DMS 273 treated with DMSO at 0.1 percent for 48 hours (cell line): ENCODE measurements at regions not wholly inside any gene's neighbourhood (a gene's known extent, or its start where the extent isn't known, plus 50 kb on each side); places are given as distances from the start of the nearest gene placed in this dataset.
"Not testable (repeated sequence)": the region's sequence is repeated elsewhere in the genome, so short reads cannot be mapped to it uniquely, and the experiment has no call there.

Source experiments
- DNase-seq: peaks from one replicate; lab custom pipeline; 2025; lab: John Stamatoyannopoulos, UW

DNA sequence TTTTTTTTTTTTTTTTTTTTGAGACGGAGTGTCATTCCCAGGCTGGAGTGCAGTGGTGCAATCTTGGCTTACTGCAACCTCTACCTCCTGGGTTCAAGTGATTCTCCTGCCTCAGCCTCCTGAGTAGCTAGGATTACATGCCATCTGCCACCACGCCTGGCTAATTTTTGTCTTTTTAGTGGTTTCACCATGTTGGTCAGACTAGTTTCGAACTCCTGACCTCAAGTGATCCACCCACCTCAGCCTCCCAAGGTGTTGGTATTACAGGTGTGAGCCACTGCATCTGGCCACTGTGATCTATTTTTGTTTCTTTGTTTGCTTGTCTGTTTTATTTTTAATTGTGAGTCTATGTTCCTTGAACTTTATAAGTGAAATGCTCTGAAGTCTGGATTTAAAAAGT is 646.8 kb upstream of the RGS18 start:
- not testable (repeated sequence) for DNase-seq

- no peak for DNase-seq
These were observed 640.4 kb upstream of the RGS18 start for GRCh38 chr1:191517826-191518225.

DNA sequence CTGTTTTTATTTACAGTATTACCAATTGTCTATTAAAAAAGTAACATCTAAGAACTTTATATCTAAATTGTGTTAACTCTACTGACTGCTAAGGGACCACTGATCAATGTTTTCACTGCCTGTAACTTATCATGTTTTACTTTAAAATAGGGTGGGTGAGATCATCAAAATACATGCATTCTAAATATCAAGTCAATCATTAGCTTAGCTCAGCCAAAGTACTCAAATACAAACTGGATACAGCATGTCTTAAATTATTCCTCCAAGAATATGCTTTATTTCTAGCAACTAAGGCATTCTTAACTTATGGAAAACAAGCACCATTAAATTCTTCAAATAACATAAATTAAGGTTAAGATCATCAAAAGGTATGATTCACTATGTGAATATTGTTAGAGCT is 638.7 kb upstream of the RGS18 start:
- DNase-seq = no peak

- no peak for DNase-seq
These were observed 637.9 kb upstream of the RGS18 start for GRCh38 chr1:191520345-191520744.

DNA sequence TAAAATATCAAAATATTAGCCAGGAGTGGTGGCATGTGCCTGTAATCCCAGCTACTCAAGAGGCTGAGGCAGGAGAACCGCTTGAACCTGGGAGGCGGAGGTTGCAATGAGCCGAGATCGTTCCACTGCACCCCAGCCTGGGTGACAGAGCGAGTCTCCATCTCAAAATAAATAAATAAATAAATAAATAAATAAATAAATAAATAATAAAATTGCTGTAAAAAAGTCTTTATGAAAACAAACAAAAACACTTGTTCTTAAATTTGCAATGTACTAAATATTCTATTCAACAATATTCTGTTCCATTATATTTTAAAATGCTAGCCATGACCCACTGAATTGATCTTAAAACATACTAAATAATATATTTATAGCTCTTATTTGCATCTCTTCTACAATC is 632.3 kb upstream of the RGS18 start:
- not testable (repeated sequence) for DNase-seq

GRCh38 chr1:191528275-191528674 is 630.0 kb upstream of the RGS18 start:
- no peak for DNase-seq

GRCh38 chr1:191530928-191531327 is 627.3 kb upstream of the RGS18 start:
- DNase-seq = no peak

GRCh38 chr1:191533254-191533653 is 625.0 kb upstream of the RGS18 start:
- DNase-seq = no peak

GRCh38 chr1:191536791-191537429 is 621.4 kb upstream of the RGS18 start:
- no peak for DNase-seq

DNA sequence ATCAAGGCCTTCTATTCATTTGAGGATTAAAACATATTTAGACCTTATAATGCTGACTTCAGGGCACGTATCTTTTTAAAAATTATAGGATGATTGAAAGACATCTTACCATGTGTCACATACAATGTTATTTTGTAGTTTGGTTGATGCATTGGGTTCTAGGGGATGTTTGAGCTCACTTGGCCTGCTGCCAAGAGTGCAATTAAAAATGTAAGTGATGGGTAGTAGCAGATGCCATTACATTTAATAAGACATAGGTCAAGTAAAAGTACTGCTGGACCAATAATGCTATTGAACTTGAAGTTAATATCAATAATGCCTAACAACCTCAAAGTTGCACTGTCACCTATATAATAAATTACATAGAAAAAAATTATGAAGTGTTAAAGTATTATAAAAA is 616.5 kb upstream of the RGS18 start:
- DNase-seq = no peak

- DNase-seq = no peak
These were observed 615.8 kb upstream of the RGS18 start for GRCh38 chr1:191542444-191542843.

DNA sequence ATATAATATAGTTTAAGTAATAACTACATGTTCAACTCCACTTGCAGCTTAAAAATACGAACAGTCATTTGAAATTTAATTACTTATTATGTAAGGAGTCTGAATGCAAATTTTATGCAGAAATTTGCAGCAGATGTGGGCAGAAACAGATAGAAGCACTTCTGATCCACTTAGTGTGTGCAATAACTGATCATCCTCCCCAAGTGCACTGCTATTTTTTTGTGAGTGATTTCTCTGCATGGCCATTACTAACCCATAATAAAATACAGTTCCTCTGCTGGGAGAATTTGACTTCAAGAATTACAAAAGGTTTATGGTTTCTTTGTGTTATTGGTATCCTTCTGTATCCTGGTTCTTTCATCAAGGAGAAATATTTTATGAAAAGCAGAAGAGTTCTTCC is 611.5 kb upstream of the RGS18 start:
- DNase-seq = no peak

DNA sequence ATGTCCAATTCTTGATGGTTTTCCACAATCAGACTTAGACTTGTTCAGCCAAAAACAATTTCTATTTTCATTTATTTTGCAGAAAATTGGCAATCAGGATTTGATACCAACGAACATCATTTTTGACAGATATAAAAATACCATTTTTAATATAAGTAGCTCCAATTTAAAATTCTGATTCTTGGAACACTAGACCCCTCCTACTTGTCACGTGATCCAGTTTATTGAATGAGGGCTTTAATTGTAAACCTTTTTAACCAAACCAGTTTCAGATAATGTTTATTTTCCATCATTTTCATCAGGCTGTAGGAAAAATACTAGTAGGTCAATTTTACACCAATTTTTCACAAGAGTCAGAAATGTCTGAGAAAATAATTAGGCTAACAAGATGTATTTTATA is 607.2 kb upstream of the RGS18 start:
- DNase-seq = no peak

GRCh38 chr1:191558379-191558778 is 599.9 kb upstream of the RGS18 start:
- no peak for DNase-seq

- DNase-seq = no peak
These were observed 597.0 kb upstream of the RGS18 start for GRCh38 chr1:191561276-191561675.

GRCh38 chr1:191564275-191564674 is 594.0 kb upstream of the RGS18 start:
- DNase-seq = no peak

- no peak for DNase-seq
These were observed 585.8 kb upstream of the RGS18 start for GRCh38 chr1:191572479-191572878.

- no peak for DNase-seq
These were observed 583.1 kb upstream of the RGS18 start for GRCh38 chr1:191575180-191575579.

GRCh38 chr1:191575746-191576145 is 582.5 kb upstream of the RGS18 start:
- DNase-seq = no peak

- no peak for DNase-seq
These were observed 581.0 kb upstream of the RGS18 start for GRCh38 chr1:191577213-191577612.

DNA sequence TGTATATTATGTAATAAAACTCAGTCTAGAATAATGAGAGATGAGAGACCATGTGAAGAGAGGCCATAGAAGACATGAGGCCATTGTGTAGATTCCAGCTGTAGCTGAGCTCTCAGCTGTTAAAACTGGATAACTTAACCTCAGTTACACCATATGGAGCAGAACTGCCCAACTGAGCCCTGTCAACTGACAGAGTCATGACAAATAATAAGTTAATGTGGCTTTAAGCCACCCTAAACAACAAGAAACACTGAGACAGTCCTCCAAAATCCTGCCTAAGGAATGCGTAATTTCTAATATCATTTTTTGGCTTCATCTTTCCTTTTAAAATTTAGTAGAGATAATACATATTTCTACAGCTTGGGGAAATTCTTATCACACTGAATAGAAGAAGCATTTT is 580.0 kb upstream of the RGS18 start:
- no peak for DNase-seq

DNA sequence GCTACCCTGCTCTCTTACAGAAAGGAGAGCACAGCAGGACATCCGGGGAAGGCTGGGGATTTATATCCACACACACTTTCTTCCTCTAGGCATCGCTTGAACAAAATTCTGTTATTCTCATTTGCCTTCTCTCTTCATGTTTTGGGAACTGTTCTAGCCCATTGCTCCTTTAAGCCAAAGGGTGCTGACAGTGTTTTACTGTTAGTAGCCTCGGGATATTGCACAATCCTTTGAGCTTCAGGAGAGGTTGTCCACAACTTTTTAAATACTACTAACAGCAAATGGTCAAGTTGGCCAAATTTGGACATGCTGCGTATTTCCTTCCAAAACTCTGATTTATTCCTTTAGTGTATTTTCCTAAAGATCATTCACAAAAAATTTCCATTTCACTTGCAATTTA is 579.2 kb upstream of the RGS18 start:
- no peak for DNase-seq

GRCh38 chr1:191582169-191582568 is 576.1 kb upstream of the RGS18 start:
- no peak for DNase-seq

DNA sequence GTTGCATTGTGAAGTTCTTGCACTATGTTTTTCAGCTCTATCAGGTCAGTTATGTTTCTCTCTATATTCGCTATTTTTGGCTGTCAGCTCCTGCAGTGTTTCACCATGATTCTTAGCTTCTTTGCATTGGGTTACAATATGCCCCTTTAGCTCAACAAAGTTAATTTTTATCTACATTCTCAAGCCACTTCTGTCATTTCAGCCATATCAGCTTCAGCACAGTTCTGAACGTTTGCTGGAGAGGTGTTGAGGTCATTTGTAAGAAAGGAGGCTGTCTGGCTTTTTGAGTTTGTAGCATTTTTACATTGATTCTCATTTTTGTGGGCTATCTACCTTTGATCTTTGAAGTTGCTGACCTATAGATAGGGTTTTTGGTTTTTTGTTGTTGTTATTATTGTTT is 573.2 kb upstream of the RGS18 start:
- no peak for DNase-seq

DNA sequence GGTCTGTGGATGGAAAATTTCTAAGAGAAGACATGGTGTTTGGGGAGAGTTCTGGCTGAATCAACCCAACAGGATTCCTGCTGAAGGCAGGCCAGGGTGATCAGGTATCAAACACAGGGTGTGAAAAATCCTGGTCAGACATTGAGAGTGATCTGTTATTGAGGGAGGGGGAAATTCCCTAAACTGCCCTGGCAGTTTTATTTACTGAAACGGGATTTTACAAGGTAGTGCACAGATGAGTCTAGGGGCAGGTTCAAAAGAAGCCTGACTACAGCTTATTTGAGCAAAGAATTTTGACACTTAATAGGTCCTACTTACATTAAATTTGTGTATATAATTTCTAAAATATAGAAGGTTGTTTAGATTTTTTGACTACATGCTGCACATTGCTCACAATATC is 569.4 kb upstream of the RGS18 start:
- no peak for DNase-seq
